ENCODE measurements at regions not wholly inside any gene's neighbourhood (a gene's known extent, or its start where the extent isn't known, plus 50 kb on each side); places are given as distances from the start of the nearest gene placed in this dataset.

- H3K9me3 ChIP-seq = no peaks in the 10 kb centered on the region
- WGBS, 2 donors = 79 to 80% methylated on average over 4 of the region's 4 CpGs
Observed at GRCh38 chr2:114063346-114063745, 173.5 kb downstream of the ACTR3 start.

GRCh38 chr2:114065731-114066130 is 175.8 kb downstream of the ACTR3 start:
- 73 to 75% methylated on average over 6 of the region's 6 CpGs for WGBS, 2 donors

More at GRCh38 chr2:114063346-114063745, 173.5 kb downstream of the ACTR3 start:
- intact Hi-C loops (cut with DNase I) = no loop called here
- no peak for DNase-seq
- Histone ChIP-seq H3K4me1 (no peaks in the 10 kb centered on the region), H3K27me3 (no peaks in the 10 kb centered on the region), H3K36me3 (no peaks in the 10 kb centered on the region), H3K4me3 (replicated peaks in 1 of 3) (no peak overlapping the region), H3K27ac (no peak overlapping the region)
- TF ChIP-seq, protein P1, sequence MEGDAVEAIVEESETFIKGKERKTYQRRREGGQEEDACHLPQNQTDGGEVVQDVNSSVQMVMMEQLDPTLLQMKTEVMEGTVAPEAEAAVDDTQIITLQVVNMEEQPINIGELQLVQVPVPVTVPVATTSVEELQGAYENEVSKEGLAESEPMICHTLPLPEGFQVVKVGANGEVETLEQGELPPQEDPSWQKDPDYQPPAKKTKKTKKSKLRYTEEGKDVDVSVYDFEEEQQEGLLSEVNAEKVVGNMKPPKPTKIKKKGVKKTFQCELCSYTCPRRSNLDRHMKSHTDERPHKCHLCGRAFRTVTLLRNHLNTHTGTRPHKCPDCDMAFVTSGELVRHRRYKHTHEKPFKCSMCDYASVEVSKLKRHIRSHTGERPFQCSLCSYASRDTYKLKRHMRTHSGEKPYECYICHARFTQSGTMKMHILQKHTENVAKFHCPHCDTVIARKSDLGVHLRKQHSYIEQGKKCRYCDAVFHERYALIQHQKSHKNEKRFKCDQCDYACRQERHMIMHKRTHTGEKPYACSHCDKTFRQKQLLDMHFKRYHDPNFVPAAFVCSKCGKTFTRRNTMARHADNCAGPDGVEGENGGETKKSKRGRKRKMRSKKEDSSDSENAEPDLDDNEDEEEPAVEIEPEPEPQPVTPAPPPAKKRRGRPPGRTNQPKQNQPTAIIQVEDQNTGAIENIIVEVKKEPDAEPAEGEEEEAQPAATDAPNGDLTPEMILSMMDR (IDR thresholded peaks at IDR 0.05) = no peak
- no peak for TF ChIP-seq POLR2A (IDR thresholded peaks at IDR 0.05)

DNA sequence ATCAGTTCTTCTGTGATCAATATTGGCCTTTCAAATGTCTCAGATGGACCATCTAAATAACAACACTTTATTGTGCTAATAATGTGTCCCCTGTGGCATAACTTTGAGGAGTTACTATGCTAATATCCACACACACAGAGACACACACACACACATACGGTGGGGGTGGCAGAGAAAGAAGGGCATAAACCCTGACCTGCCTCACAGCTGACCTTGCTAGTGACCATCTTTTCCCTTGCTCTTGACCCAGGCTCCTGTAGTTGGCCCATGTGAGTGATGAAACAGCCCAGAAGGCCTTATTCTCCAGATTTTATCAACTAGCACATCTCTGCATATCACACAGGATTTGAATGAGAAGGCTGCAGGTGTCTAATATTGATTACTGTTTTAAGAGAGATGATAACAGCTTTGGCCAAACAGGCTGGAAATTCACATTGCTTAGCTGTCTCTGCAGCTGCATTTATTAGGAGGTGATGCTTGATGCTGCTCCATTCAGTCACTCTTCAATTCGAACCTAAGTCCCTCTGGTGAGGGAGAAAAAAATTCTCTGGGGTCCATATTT is 176.4 kb downstream of the ACTR3 start:
- H3K9me3 ChIP-seq = no peaks in the 10 kb centered on the region
- no peak overlapping the region for H3K27ac ChIP-seq
- H3K36me3 ChIP-seq = no peaks in the 10 kb centered on the region
- no peak overlapping the region for H3K4me3 ChIP-seq (replicated peaks in 1 of 3)
- DNase-seq = no peak
- 28 to 62% methylated on average over 2 of the region's 2 CpGs for WGBS, 2 donors
- intact Hi-C loops (cut with DNase I) = no loop called here
- no peaks in the 10 kb centered on the region for H3K27me3 ChIP-seq
- TF ChIP-seq POLR2A (IDR thresholded peaks at IDR 0.05) = no peak
- TF ChIP-seq, protein P1 (IDR thresholded peaks at IDR 0.05) = no peak
- H3K4me1 ChIP-seq = no peaks in the 10 kb centered on the region

More at GRCh38 chr2:114065731-114066130, 175.8 kb downstream of the ACTR3 start:
- H3K27ac ChIP-seq = no peak overlapping the region
- no peaks in the 10 kb centered on the region for H3K27me3 ChIP-seq
- H3K9me3 ChIP-seq = no peaks in the 10 kb centered on the region
- H3K4me1 ChIP-seq = no peaks in the 10 kb centered on the region
- no peak for DNase-seq
- H3K36me3 ChIP-seq = no peaks in the 10 kb centered on the region
- no peak overlapping the region for H3K4me3 ChIP-seq (replicated peaks in 1 of 3)
- intact Hi-C loops (cut with DNase I) = no loop called here
- TF ChIP-seq, protein P1 (IDR thresholded peaks at IDR 0.05) = no peak
- TF ChIP-seq POLR2A (IDR thresholded peaks at IDR 0.05) = no peak

GRCh38 chr2:114068438-114068837 is 178.5 kb downstream of the ACTR3 start:
- no peaks in the 10 kb centered on the region for H3K4me1 ChIP-seq
- H3K27ac ChIP-seq = no peak overlapping the region
- H3K4me3 ChIP-seq (replicated peaks in 1 of 3) = no peak overlapping the region
- H3K9me3 ChIP-seq = no peaks in the 10 kb centered on the region
- no peak for TF ChIP-seq POLR2A (IDR thresholded peaks at IDR 0.05)
- TF ChIP-seq, protein P1 (IDR thresholded peaks at IDR 0.05) = no peak
- H3K36me3 ChIP-seq = no peaks in the 10 kb centered on the region
- WGBS, 2 donors = 20 to 34% methylated on average over 3 of the region's 3 CpGs
- peak in 1 of 2 donors; percentile 1 for DNase-seq
- intact Hi-C loops (cut with DNase I) = no loop called here
- no peaks in the 10 kb centered on the region for H3K27me3 ChIP-seq

DNA sequence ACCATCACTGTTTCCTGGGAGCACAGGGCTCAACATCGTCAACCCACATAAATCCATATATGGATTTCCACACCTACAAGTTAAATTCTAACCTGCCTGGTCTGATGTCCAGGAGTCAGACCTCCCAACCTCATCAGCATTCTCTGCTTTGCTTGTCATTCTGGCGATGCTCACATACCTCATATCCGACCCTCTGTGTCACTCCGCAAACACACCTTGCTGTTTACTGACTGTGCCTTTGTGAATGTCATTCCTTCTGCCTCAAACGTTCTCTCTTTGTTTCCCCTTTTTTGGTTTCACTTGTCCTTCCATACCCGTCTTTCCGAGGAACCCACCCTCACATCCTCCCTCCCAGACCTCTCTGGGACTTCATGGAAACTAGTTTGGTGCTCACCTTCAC is 187.1 kb downstream of the ACTR3 start:
- H3K27ac ChIP-seq = no peak overlapping the region
- H3K27me3 ChIP-seq = no peaks in the 10 kb centered on the region
- no peaks in the 10 kb centered on the region for H3K4me1 ChIP-seq
- TF ChIP-seq, protein P1 (IDR thresholded peaks at IDR 0.05) = no peak
- no peak for TF ChIP-seq POLR2A (IDR thresholded peaks at IDR 0.05)
- H3K9me3 ChIP-seq = no peaks in the 10 kb centered on the region
- intact Hi-C loops (cut with DNase I) = no loop called here
- H3K36me3 ChIP-seq = no peaks in the 10 kb centered on the region
- no peak for DNase-seq
- WGBS, 2 donors = 81 to 82% methylated on average over 7 of the region's 7 CpGs
- no peak overlapping the region for H3K4me3 ChIP-seq (replicated peaks in 1 of 3)

Data from thyroid gland (tissue), 4 donors.